GM19324 (cell line): ENCODE measurements at regions not wholly inside any gene's neighbourhood (a gene's known extent, or its start where the extent isn't known, plus 50 kb on each side); places are given as distances from the start of the nearest gene placed in this dataset.
"Not testable (repeated sequence)": the region's sequence is repeated elsewhere in the genome, so short reads cannot be mapped to it uniquely, and the experiment has no call there.

Experiments
- ATAC-seq: cut with Tn5 transposase; IDR thresholded peaks from one replicate; pipeline ENCODE4 v1.9.1; 2021; ENCODE audit warnings: mild to moderate bottlenecking, moderate library complexity; ENCODE audit not compliant: unreplicated experiment, low FRiP score

DNA sequence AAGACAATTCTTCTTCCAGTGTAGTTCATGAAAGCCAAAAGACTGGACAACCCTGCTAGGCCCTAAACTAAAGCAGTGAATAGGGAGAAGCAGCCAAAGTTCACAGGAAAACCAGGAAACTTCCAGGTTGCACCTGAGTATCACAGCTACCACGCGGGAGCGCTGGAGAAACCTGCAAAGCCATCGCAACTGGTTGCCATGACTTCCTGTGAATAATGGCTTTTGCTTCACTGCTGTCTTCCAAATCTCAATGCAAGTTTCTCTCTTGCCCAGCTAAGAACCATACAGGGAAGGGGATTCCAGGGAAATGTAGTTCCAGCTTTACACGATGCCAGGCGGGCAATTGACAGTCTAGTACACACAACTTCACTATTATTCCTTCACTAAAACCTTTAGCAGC lies 114.1 kb downstream of the GXYLT1 start:
- no peak for ATAC-seq

DNA sequence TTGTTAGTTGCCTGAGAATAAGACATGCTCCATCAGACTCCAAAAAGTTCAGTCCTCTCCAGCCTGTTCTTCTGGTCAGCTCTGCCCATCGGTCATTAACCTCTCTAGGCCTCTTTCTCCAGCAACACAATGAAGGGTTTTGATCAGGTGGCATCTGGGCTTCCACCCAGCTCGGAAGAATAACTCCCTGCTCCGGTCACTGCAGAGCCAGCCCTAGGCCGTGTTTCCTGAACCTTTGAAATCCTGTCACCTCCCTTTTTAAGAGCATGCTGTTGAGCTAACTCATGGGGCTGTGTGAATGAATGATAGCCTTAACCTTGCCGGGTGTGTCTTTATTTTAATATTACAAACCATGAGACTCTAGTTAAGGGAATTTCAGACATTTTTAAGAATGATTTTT lies 117.1 kb downstream of the GXYLT1 start:
- no peak for ATAC-seq

DNA sequence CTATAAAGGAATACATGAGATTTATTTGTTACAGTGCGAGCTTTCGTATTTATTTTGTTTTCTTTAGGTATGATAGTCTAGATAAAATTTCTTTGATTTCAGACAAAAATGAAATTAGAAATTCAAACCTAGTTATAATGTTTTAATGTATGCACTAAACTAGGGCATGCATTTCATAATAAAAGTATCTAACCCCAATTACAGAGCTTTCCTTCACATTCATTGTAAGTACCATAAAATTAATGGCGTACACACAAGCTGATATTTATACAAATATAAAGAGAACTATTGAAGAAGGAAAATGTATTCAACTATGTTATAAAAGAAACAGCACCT lies 120.2 kb downstream of the GXYLT1 start:
- ATAC-seq = no peak

DNA sequence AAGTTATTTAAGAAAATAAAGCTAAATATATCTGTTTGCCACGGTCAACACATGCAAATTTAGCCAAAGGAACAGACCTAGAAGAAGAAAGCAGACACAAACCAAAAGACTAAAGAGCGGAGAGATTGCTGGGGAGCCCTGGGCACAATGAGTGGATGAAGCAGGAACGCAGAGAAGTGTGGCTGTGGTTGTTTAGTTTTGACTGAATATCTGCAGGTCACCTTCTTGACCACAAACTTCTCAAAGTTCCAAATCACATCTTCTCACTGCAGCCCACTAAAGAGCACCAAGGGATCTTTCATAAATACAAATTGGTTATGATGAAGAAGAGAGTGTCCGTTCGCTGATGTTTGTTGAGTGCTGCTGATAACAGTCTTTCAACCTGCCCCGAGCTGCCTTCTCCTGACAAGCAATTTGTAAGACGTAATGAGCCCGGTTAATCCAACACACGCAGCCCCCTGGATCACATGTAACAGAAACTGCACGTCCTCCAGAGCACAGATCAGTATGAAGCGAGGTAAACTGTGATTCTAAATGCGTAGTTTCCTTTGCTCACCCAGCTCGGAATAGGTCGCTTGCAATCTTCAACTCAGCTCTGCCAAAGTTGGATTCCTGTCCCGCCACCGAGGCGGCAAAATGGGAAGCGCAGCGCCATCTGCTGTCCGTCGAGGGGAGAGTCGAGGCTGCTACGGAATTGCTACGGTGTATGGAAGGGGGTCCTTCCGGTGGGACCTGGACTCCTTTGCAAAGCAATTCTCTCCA lies 120.8 kb downstream of the GXYLT1 start:
- peak; percentile 61 for ATAC-seq

DNA sequence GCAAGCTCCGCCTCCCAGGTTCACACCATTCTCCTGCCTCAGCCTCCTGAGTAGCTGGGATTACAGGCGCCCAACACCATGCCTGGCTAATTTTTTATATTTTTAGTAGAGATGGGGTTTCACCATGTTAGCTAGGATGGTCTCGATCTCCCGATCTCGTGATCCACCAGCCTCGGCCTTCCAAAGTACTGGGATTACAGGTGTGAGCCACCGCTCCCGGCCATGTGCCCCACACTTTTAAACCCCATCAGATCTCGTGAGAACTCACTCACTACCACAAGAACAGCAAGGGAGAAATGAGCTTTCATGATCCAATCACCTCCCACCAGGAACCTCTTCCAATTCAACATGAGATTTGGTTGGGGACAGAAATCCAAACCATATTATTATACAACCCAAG lies 122.7 kb downstream of the GXYLT1 start:
- ATAC-seq = not testable (repeated sequence)

DNA sequence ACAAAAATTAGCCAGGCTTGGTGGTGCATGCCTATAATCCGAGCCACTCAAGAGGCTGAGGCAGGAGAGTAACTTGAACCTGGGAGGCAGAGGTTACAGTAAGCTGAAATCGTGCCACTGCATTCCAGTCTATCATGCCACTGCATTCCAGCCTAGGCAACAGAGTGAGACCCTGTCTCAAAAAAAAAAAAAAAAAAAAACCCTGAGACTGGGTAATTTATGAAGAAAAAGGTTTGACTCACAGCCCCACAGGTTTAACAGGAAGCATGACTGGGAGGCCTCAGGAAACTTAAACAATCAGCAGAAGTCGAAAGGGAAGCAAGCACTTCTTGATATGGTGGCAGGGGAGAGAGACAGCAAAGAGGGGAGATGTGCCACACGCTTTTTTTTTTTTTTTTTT lies 123.2 kb downstream of the GXYLT1 start:
- ATAC-seq = no peak

DNA sequence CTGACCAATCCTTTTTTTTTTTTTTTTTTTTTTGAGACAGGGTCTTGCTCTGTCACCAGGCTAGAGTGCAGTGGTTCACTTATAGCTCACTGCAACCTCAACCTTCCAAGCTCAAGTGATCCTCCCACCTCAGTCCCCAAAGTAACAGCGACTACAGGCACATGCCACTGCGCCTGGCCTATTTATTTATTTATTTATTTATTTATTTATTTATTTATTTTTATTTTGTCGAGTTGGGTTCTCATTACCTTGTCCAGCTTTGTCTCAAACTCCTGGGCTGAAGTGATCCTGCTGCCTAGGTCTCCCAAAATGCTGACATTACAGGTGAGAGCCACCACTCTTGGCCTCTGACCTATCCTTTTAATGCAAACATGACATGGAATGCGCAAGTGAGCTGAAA lies 124.4 kb downstream of the GXYLT1 start:
- ATAC-seq = no peak

DNA sequence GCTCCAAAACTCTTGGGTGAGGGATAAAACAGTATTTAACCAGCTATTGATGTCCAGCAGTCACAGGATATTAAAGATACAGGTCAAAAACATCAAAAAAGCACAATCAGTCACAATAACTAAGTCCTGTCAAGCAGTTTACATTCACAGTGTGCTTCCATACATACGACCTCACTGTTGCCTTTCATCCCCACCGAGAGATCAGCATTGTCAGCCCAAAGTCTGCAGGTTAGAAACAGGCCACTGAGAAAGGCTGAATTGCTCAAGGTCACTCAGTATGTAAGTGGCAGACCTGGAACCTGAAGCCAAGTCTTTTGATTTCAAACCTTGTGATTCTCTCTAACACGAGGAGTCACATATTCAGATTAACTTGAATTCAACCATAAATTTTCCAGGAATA lies 124.9 kb downstream of the GXYLT1 start:
- no peak for ATAC-seq

DNA sequence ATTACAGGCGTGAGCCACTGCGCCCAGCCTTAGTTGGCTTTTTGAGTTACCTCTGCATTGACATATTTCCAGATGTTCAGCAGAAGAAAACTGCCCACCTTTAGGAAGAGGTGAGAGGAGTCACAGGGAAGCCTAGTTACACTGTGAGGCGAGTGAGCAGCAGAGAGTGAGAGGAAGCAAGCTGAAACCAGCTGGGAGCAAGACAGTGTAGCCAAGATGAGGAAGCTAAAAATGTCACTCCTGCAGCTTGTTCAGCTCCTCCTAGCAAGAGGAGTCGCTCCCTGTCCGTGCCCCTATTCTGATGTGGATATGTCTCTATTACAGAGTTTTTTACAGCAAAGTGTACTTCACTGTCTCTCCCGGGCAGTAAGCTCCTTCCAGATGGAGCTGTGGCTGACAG lies 127.6 kb downstream of the GXYLT1 start:
- no peak for ATAC-seq

DNA sequence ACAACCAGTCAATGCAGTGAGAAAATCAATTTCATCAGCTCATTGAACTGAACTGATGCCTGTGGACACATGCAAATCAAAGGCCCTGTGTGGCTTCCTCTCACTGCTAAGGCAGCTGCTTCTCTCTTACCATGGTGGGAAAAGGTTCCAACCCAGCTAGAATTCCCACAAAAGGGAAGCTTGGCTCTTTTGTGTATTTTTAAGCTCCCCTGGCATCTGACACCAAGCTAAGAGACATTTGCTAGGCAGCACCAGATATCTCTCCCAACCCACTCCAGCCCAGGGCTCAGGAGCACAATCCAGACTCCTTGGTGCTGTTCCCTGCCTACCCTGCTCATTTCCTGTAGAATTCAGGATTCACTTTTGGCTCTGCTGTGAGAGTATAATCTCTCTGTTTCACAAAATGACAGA lies 129.6 kb downstream of the GXYLT1 start:
- peak; percentile 50 for ATAC-seq

DNA sequence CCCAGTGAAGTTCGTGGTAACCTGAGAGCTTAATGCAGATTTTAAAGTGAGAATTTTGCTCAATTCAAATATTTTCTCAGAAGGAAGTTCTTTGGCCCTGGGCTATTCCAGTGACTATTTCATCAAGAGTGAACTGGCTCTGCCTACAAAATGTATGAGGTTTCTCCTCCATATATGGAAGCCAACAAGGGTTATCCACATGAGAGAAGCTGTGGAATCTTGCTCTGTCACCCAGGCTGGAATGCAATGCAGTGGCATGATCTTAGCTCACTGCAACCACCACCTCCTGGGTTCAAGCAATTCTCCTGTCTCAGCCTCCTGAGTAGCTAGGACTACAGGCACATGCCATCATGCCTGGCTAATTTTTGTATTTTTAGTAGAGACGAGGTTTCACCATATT lies 132.2 kb downstream of the GXYLT1 start:
- not testable (repeated sequence) for ATAC-seq

DNA sequence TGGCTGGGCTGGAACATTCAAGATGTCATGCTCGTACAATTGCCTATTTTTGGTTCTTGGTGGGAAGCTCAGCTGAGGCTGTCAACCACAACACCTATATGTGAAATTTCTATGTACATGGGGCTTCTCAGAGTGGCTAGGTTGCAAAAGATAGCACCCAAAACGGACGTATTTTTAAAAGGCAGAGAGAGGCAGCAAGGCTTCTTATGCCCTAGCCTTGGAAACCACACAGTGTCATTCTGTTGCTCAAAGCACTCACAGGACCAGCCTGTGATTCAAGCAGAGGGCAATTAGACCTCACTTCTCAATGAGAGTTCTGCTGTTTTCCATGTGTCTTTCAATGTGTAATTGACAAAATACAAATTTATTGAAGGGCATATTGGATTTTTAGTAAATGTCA lies 134.0 kb downstream of the GXYLT1 start:
- no peak for ATAC-seq

DNA sequence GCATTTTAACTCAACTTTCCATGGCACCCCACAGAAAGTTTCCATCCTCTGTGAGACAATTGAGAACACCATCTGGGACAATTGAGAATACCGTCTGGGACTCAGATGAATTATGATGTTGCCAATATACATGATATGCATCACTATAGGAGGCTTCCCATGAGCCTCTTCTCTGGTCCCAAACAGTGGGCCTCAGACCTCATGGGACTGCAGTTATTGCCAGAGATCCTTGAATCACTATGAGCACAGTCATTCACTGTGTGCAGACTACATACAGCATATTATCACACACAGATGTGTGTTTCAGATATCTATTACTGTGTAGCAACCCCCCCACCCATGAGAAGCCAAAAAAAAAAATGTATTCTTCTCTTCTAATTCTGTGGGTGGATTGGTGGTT lies 134.4 kb downstream of the GXYLT1 start:
- ATAC-seq = no peak

DNA sequence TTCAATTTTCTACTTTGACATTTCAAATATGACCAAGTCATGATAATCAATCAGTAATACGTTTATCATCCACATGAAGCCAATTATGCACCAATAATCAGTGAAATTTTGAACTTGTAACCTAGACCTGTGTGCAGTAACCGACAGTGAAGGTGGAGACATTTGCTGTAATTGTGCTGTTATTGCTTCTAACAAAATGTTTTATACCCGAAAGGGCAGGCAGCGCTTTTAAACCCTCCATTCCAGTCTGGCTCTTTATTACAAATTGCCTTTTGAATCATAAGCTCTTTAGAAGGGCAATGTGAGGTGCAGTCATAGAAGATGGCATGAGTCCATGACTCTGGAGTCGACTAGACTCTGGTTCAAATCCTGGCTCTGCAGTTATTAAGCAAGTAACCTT lies 135.7 kb downstream of the GXYLT1 start:
- no peak for ATAC-seq

DNA sequence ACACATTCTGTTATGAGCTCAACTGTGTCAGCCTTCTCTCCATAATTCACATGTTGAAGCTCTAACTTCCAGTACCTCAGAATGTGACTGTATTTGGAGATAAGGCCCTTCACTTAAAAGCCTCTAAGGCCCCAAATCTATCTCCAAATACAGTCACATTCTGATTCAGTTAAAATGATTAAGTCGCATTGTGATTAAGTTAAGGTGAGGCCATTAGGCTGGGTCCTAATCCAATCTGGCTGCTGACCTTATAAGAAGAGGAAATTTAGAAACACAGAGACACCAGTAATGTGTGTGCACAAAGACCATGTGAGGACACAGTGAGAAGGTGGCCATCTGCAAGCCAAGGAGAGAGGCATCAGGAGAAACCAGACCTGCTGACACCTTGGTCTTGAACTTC lies 141.6 kb downstream of the GXYLT1 start:
- no peak for ATAC-seq

DNA sequence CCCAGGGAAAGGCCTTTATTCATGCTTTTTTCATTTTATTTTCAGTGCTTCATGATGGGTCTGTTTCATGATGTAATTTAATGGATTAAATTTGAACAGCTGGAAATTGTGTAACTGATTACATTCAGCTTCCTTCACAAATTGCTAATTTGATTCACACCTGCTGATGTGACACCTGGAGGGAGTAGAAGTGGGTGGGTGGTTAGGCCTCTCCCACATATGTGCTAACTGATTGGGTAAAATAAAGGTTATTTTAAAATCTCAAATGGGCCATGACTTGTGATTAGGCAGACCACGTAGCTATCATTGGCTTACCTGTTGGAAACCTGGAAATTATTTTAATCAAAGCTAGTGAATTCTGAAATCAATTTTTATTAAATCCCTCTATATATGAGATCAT lies 142.1 kb downstream of the GXYLT1 start:
- ATAC-seq = no peak

DNA sequence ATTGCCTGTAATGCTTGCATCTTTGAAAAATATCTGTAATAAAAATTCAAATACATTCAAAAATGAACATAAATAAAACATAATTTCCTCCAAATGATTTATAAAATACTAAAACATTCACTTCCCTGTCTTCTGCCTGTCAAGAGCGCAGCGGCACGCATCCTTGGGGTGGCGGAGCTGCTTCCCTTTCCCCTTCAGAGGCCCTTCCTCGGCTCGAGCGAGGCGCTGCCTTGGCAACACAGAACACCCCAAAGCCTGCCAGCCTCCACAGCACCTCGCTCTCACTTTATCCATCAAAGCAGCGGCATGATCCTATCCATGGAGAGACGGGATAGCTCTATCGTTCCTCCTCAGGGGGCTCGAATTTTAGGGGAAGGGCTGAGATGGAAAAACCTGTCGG lies 146.2 kb downstream of the GXYLT1 start:
- ATAC-seq = no peak

DNA sequence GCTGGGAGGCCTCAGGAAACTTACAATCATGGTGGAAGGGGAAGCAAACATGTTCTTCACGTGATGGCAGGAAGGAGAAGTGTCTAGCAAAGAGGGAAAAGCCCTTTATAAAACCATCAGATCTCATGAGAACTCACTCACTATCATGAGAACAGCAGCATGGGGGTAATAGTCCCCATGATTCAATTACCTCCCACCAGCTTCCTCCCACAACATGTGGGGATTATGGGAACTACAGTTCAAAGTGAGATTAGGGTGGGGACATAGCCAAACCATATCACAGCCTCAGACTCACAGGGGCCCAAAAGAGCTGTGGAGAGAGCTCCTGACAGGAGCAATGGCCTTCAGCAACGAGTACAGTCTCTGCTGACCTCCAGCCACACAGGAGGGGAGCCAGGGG lies 151.4 kb downstream of the GXYLT1 start:
- ATAC-seq = no peak

DNA sequence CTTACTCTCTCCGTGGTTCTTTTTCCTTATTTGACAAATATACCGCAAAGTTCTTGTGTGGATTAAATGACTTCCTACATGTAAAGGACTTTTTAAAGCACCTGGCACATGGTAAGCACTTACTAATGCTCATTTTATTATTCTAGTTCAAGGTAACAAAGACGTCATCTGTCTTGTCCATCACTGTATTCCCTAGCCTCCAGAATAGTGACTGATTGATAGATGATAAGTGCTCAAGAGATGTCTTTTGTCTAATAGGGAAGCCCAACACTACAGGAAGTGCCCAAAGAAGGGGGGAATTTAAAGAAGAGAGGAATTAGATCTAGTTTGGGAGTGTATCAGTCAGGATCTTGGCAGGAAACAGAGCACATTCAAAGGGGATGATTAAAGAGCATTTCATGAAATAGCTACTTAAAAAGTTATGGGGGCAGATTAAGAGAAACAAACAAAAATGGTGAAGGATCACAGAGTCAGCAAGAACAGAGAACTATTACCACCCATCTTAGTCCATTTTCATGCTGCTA lies 151.9 kb downstream of the GXYLT1 start:
- no peak for ATAC-seq

DNA sequence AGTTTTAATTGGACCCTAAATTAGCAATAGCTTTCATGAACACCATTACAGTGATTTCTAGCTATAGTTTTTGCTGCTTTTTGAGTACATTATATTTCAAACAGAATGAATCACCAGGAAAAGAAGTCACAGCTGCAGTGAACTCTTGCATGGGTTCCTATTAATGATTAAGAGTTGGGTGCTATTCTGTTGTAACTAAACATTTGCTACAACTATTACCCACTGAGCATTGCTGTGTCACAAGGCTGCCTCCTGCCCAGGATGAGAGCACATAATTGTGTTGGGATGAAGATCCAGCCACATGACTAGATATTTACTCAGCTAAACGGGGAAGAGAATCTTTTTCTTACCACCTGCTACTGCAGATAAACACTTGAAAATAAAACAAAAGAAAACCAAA lies 152.7 kb downstream of the GXYLT1 start:
- no peak for ATAC-seq

DNA sequence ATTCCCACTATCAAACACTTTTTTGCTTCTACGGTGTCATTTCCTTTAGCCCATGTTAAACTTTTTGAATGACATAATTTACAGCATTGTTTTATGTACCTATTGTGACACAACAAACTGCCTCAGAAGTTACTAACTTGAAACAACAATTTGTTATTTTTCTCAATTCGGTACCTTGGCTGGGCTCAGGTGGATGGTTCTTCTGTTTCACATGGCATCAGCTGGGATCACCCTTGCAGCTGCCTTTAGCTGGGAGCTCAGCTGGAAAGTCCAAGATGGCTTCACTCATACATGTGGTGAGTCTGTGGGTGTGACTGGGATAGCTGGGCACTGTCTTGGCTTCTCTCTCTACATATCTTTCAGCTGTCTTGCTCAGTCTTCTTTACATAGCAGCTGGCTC lies 156.0 kb downstream of the GXYLT1 start:
- no peak for ATAC-seq

DNA sequence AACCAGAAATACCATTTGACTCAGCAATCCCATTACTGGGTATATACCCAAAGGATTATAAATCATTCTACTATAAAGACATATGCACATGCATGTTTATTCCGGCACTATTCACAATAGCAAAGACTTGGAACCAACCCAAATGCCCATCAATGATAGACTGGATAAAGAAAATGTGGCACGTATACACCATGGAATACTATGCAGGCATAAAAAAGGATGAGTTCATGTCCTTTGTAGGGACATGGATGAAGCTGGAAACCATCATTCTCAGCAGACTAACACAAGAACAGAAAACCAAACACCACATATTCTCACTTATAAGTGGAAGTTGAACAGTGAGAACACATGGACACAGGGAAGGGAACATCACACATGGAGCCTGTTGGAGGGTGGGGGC lies 158.2 kb downstream of the GXYLT1 start:
- ATAC-seq = not testable (repeated sequence)

DNA sequence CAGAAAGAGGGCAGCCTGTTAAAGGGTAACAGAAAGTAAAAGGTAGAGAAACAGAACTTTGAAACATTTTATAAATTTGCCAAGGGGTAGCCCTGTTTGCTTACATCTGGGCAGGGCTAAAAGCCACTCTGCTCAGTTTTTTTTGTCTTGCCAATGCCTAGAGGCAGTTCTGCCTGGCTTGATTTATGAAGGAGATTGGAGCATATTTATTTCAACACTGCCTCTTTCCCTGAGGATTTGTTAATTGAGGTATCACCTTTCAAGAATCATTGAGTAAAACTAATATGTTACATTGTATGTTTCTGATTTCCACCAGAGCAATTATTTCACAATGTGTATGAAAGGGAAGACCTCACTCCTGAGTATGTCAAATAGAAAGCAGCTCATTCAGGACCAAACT lies 160.8 kb downstream of the GXYLT1 start:
- ATAC-seq = no peak
